Gastrocnemius medialis (tissue), 4 donors: ENCODE measurements at regions not wholly inside any gene's neighbourhood (a gene's known extent, or its start where the extent isn't known, plus 50 kb on each side); places are given as distances from the start of the nearest gene placed in this dataset.

ENCODE experiments used
- POLR2A ChIP-seq, 2 donors: fragments of 450-650 bp; IDR thresholded peaks; one replicate each; pipeline ENCODE4 v1.6.1; 2017; ENCODE audit warnings: antibody characterized with exemption in 2 of 2, mild to moderate bottlenecking in 2 of 2, moderate library complexity in 2 of 2
- TF ChIP-seq, protein P1 (sequence below), 5 experiments: fragments of 450-650 bp in 3 of 5; fragments of 200-600 bp in 2 of 5; sonication (generic) in 2 of 5; IDR thresholded peaks in 4 of 5; conservative IDR thresholded peaks in 1 of 5; 1 replicate in 4 of 5; 2 replicates in 1 of 5; pipeline ENCODE4 v1.5.1; 2016 to 2019; ENCODE audit warnings: antibody characterized with exemption in 5 of 5, mild to moderate bottlenecking in 3 of 5, moderate library complexity in 3 of 5

DNA sequence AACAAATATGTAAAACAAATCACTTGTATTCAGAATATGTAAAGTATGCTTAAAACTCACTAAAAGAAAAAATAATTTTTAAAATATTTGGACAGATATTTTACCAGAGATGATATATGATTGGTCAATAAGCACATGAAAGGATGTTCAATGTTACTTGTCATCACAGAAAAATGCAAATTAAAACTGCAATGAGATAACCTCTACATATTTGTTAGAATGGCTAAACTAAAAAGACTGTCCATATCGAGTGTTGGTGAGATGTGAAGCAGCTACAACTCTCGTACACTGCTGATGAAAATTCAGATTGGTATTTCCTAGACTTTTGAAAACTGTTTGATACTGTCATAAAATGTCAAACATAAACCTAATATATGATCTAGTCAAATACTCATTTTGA, 685.1 kb downstream of the DTWD2 start:
- TF ChIP-seq, protein P1, sequence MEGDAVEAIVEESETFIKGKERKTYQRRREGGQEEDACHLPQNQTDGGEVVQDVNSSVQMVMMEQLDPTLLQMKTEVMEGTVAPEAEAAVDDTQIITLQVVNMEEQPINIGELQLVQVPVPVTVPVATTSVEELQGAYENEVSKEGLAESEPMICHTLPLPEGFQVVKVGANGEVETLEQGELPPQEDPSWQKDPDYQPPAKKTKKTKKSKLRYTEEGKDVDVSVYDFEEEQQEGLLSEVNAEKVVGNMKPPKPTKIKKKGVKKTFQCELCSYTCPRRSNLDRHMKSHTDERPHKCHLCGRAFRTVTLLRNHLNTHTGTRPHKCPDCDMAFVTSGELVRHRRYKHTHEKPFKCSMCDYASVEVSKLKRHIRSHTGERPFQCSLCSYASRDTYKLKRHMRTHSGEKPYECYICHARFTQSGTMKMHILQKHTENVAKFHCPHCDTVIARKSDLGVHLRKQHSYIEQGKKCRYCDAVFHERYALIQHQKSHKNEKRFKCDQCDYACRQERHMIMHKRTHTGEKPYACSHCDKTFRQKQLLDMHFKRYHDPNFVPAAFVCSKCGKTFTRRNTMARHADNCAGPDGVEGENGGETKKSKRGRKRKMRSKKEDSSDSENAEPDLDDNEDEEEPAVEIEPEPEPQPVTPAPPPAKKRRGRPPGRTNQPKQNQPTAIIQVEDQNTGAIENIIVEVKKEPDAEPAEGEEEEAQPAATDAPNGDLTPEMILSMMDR (IDR thresholded peaks at IDR 0.05 in 4 of 5, conservative IDR thresholded peaks at IDR 0.05 in 1 of 5), result no peak
- TF ChIP-seq POLR2A (IDR thresholded peaks at IDR 0.05), result no peak
